ENCODE measurements at regions not wholly inside any gene's neighbourhood (a gene's known extent, or its start where the extent isn't known, plus 50 kb on each side); places are given as distances from the start of the nearest gene placed in this dataset.

GRCh38 chr1:80008934-80009333 is 1002.4 kb upstream of the ADGRL4 start:
- intact Hi-C loops (cut with micrococcal nuclease; ENCODE audit: unreplicated experiment): no loop called here
- Histone ChIP-seq H4K20me1 (ENCODE audit: insufficient read depth, low read length) (no peaks in the 10 kb centered on the region), H3K9me3 (ENCODE audit: low read length) (peaks cover 34% of the 10 kb centered on the region), H3K4me3 (replicated peaks in 1 of 3; ENCODE audit: insufficient read depth in 1 of 3, low read depth in 2 of 3, low read length in 3 of 3) (no peak overlapping the region), H3K27me3 (ENCODE audit: control insufficient read depth in 1 of 2, insufficient read depth in 2 of 2, low read length in 2 of 2) (no peaks in the 10 kb centered on the region), H3K4me1 (ENCODE audit: insufficient read depth, low read length) (no peaks in the 10 kb centered on the region), H2AFZ (ENCODE audit: low read length) (no peak overlapping the region), H3K4me2 (ENCODE audit: low read depth, low read length) (no peak overlapping the region), H3K27ac (ENCODE audit: extremely low read length, insufficient read depth, low read length) (no peak overlapping the region), H3K79me2 (ENCODE audit: insufficient read depth, low read length) (no peaks in the 10 kb centered on the region), H3K36me3 (replicated peaks in 1 of 2; ENCODE audit: control insufficient read depth in 1 of 2, insufficient read depth in 2 of 2, low read length in 2 of 2) (no peaks in the 10 kb centered on the region), H3K9ac (ENCODE audit: insufficient read depth, low read depth, low read length) (no peak overlapping the region)
- CTCF ChIA-PET (ENCODE audit: low intra/inter-chr PET ratio, low total read pairs): no interaction called here
- no peak for ATAC-seq
- POLR2A ChIA-PET: no interaction called here
- TF ChIP-seq GABPB1 (CRISPR knock-in tag; IDR thresholded peaks at IDR 0.05) (no peak), SIN3B (IDR thresholded peaks at IDR 0.05; ENCODE audit: low read length) (no peak), HMGXB3 (CRISPR knock-in tag; IDR thresholded peaks at IDR 0.05; ENCODE audit: borderline replicate concordance) (no peak), TBL1XR1 (IDR thresholded peaks at IDR 0.05; ENCODE audit: borderline replicate concordance, low read length, partially characterized antibody) (no peak), ZFX (CRISPR knock-in tag; IDR thresholded peaks at IDR 0.05; ENCODE audit: low read depth) (no peak), ZNF20 (CRISPR knock-in tag; IDR thresholded peaks at IDR 0.05) (no peak), GTF2F1 (IDR thresholded peaks at IDR 0.05; ENCODE audit: low read length) (no peak), ZNF501 (CRISPR knock-in tag; IDR thresholded peaks at IDR 0.05) (no peak), ETV5 (CRISPR knock-in tag; IDR thresholded peaks at IDR 0.05; ENCODE audit: borderline replicate concordance) (no peak), MBNL3 (CRISPR knock-in tag; conservative IDR thresholded peaks at IDR 0.05) (no peak), ZNF550 (CRISPR knock-in tag; IDR thresholded peaks at IDR 0.05; ENCODE audit: borderline replicate concordance) (no peak), PHF20 (CRISPR knock-in tag; IDR thresholded peaks at IDR 0.05) (no peak), ZNF660 (CRISPR knock-in tag; IDR thresholded peaks at IDR 0.05; ENCODE audit: borderline replicate concordance, low read depth) (no peak), ZIK1 (CRISPR knock-in tag; IDR thresholded peaks at IDR 0.05; ENCODE audit: borderline replicate concordance, low read depth) (no peak)
- TF ChIP-seq, protein P1, sequence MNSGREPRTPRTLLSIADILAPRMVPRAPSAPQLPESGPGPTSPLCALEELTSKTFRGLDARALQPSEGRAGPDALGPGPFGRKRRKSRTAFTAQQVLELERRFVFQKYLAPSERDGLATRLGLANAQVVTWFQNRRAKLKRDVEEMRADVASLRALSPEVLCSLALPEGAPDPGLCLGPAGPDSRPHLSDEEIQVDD (CRISPR knock-in tag; IDR thresholded peaks at IDR 0.05; ENCODE audit: borderline replicate concordance): no peak
- TF ChIP-seq, protein P2, sequence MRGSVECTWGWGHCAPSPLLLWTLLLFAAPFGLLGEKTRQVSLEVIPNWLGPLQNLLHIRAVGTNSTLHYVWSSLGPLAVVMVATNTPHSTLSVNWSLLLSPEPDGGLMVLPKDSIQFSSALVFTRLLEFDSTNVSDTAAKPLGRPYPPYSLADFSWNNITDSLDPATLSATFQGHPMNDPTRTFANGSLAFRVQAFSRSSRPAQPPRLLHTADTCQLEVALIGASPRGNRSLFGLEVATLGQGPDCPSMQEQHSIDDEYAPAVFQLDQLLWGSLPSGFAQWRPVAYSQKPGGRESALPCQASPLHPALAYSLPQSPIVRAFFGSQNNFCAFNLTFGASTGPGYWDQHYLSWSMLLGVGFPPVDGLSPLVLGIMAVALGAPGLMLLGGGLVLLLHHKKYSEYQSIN (CRISPR knock-in tag; IDR thresholded peaks at IDR 0.05; ENCODE audit: borderline replicate concordance): no peak
- TF ChIP-seq, protein P3, sequence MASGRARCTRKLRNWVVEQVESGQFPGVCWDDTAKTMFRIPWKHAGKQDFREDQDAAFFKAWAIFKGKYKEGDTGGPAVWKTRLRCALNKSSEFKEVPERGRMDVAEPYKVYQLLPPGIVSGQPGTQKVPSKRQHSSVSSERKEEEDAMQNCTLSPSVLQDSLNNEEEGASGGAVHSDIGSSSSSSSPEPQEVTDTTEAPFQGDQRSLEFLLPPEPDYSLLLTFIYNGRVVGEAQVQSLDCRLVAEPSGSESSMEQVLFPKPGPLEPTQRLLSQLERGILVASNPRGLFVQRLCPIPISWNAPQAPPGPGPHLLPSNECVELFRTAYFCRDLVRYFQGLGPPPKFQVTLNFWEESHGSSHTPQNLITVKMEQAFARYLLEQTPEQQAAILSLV (CRISPR knock-in tag; IDR thresholded peaks at IDR 0.05; ENCODE audit: borderline replicate concordance): no peak
- 44% methylated on average over 1 of the region's 1 CpG for WGBS (ENCODE audit: low lambda C conversion rate)
- no peak for DNase-seq (ENCODE audit: low spot score)
- no TSS peak for BruUV-seq (replicated peaks)
- in situ Hi-C loops (cut with HindIII; ENCODE audit: extremely low pct_ligation_motif_present, low pct_unique_long_range_greater_than_20kb): no loop called here
- FAIRE-seq: no peak

Data from HepG2 (cell line).